ENCODE measurements at regions not wholly inside any gene's neighbourhood (a gene's known extent, or its start where the extent isn't known, plus 50 kb on each side); places are given as distances from the start of the nearest gene placed in this dataset.

GRCh38 chr18:60996326-60996725 is 336.9 kb upstream of the CDH20 start:
- ChIA-PET POLR2A (no interaction called here), CTCF (ENCODE audit: low intra/inter-chr PET ratio) (no interaction called here)
- Histone ChIP-seq H3K9me3 (replicated peaks; ENCODE audit: control insufficient read depth, insufficient read depth, low read depth, low read length) (no peaks in the 10 kb centered on the region), H3K9ac (ENCODE audit: insufficient read depth in 1 of 2, low read depth in 2 of 2, low read length in 2 of 2) (no peak overlapping the region), H3K27ac (ENCODE audit: extremely low read depth, low read depth, low read length) (no peak overlapping the region), H3K4me1 (replicated peaks in 1 of 2; ENCODE audit: control insufficient read depth in 2 of 2, insufficient read depth in 2 of 2, low read length in 2 of 2) (no peaks in the 10 kb centered on the region), H3K79me2 (ENCODE audit: control insufficient read depth, insufficient read depth, low read length) (no peaks in the 10 kb centered on the region), H3K4me3 (no peak overlapping the region), H3K9me1 (ENCODE audit: control insufficient read depth, insufficient read depth, low read length) (no peaks in the 10 kb centered on the region), H3K36me3 (ENCODE audit: control insufficient read depth, insufficient read depth, low read length) (no peaks in the 10 kb centered on the region), H3K27me3 (ENCODE audit: control insufficient read depth in 2 of 2, insufficient read depth in 2 of 2, low read length in 2 of 2) (no peaks in the 10 kb centered on the region), H3K4me2 (ENCODE audit: insufficient read depth, low read length) (no peak overlapping the region), H4K20me1 (replicated peaks; ENCODE audit: control insufficient read depth, insufficient read depth, low read length) (no peaks in the 10 kb centered on the region), H2AFZ (ENCODE audit: low read depth, low read length) (no peak overlapping the region)
- TF ChIP-seq ZNF143 (CRISPR knock-in tag; IDR thresholded peaks at IDR 0.05) (no peak), ZNF253 (CRISPR knock-in tag; conservative IDR thresholded peaks at IDR 0.05) (no peak), SREBF2 (CRISPR knock-in tag; IDR thresholded peaks at IDR 0.05) (no peak)
- DNase-seq (ENCODE audit: extremely low read depth in 1 of 4, low spot score in 3 of 4) (no peak), ATAC-seq (no peak), FAIRE-seq (no peak)
- BruUV-seq (replicated peaks) = no TSS peak
- 0% methylated on average over 1 of the region's 1 CpG for WGBS (ENCODE audit: insufficient coverage, low coverage, missing lambda C conversion rate)
- in situ Hi-C loops (cut with MboI) (no loop called here), intact Hi-C loops (cut with micrococcal nuclease) (no loop called here)

DNA sequence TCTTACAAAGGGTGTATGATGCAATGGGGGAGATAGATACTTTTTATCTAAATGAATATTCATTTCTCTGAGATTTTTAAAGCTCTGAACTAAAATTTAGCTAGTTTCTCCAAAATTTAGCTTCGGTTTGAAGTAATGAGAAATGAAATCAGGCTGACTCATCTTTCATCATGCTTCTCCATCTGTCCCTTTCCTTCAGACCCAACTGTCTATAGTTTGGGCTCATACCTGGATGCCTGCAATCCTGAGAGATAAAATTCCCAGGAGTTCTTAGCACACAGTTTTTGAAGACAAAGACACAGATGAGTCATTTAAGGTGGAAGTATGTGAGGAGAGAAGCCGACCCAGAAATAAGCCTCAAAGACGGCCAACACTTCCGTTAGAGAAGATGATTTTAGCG is 336.4 kb upstream of the CDH20 start:
- BruUV-seq (replicated peaks) = no TSS peak
- no peak overlapping the region for H3K4me2 ChIP-seq (ENCODE audit: insufficient read depth, low read length)
- WGBS (ENCODE audit: insufficient coverage, low coverage, missing lambda C conversion rate) = 0% methylated on average over 4 of the region's 5 CpGs
- H3K9ac ChIP-seq (ENCODE audit: insufficient read depth in 1 of 2, low read depth in 2 of 2, low read length in 2 of 2) = no peak overlapping the region
- H3K79me2 ChIP-seq (ENCODE audit: control insufficient read depth, insufficient read depth, low read length) = no peaks in the 10 kb centered on the region
- H3K4me3 ChIP-seq = no peak overlapping the region
- in situ Hi-C loops (cut with MboI) = no loop called here
- H3K27ac ChIP-seq (ENCODE audit: extremely low read depth, low read depth, low read length) = no peak overlapping the region
- ATAC-seq (no peak), DNase-seq (ENCODE audit: extremely low read depth in 1 of 4, low spot score in 3 of 4) (no peak), FAIRE-seq (no peak)
- no peaks in the 10 kb centered on the region for H3K27me3 ChIP-seq (ENCODE audit: control insufficient read depth in 2 of 2, insufficient read depth in 2 of 2, low read length in 2 of 2)
- no peaks in the 10 kb centered on the region for H3K36me3 ChIP-seq (ENCODE audit: control insufficient read depth, insufficient read depth, low read length)
- no peak overlapping the region for H2AFZ ChIP-seq (ENCODE audit: low read depth, low read length)
- no peak for TF ChIP-seq ZNF232 (CRISPR knock-in tag; IDR thresholded peaks at IDR 0.05)
- no peak for TF ChIP-seq ZKSCAN1 (IDR thresholded peaks at IDR 0.05; ENCODE audit: low read depth, low read length)
- no peak for TF ChIP-seq LCOR (CRISPR knock-in tag; IDR thresholded peaks at IDR 0.05)
- no peak for TF ChIP-seq HDGF (IDR thresholded peaks at IDR 0.05)
- TF ChIP-seq ZNF431 (CRISPR knock-in tag; IDR thresholded peaks at IDR 0.05) = no peak
- no peak for TF ChIP-seq ZNF175 (CRISPR knock-in tag; IDR thresholded peaks at IDR 0.05; ENCODE audit: low read depth)
- no peak for TF ChIP-seq CXXC5 (CRISPR knock-in tag; IDR thresholded peaks at IDR 0.05)
- TF ChIP-seq RAD51 (IDR thresholded peaks at IDR 0.05; ENCODE audit: borderline replicate concordance, low read depth) = no peak
- no peak for TF ChIP-seq ESRRB (CRISPR knock-in tag; IDR thresholded peaks at IDR 0.05; ENCODE audit: borderline replicate concordance)
- TF ChIP-seq PURB (CRISPR knock-in tag; IDR thresholded peaks at IDR 0.05; ENCODE audit: low read depth) = no peak
- TF ChIP-seq ZNF395 (CRISPR knock-in tag; IDR thresholded peaks at IDR 0.05) = no peak
- TF ChIP-seq, protein P1, sequence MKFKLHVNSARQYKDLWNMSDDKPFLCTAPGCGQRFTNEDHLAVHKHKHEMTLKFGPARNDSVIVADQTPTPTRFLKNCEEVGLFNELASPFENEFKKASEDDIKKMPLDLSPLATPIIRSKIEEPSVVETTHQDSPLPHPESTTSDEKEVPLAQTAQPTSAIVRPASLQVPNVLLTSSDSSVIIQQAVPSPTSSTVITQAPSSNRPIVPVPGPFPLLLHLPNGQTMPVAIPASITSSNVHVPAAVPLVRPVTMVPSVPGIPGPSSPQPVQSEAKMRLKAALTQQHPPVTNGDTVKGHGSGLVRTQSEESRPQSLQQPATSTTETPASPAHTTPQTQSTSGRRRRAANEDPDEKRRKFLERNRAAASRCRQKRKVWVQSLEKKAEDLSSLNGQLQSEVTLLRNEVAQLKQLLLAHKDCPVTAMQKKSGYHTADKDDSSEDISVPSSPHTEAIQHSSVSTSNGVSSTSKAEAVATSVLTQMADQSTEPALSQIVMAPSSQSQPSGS (CRISPR knock-in tag; IDR thresholded peaks at IDR 0.05) = no peak
- no peaks in the 10 kb centered on the region for H3K9me1 ChIP-seq (ENCODE audit: control insufficient read depth, insufficient read depth, low read length)
- H3K9me3 ChIP-seq (replicated peaks; ENCODE audit: control insufficient read depth, insufficient read depth, low read depth, low read length) = no peaks in the 10 kb centered on the region
- CTCF ChIA-PET (ENCODE audit: low intra/inter-chr PET ratio) = no interaction called here
- POLR2A ChIA-PET = no interaction called here
- intact Hi-C loops (cut with micrococcal nuclease) = no loop called here
- no peaks in the 10 kb centered on the region for H3K4me1 ChIP-seq (replicated peaks in 1 of 2; ENCODE audit: control insufficient read depth in 2 of 2, insufficient read depth in 2 of 2, low read length in 2 of 2)
- H4K20me1 ChIP-seq (replicated peaks; ENCODE audit: control insufficient read depth, insufficient read depth, low read length) = no peaks in the 10 kb centered on the region
